ENCODE measurements at regions not wholly inside any gene's neighbourhood (a gene's known extent, or its start where the extent isn't known, plus 50 kb on each side); places are given as distances from the start of the nearest gene placed in this dataset.
"Not testable (repeated sequence)": the region's sequence is repeated elsewhere in the genome, so short reads cannot be mapped to it uniquely, and the experiment has no call there.

- no peak for DNase-seq
These were observed 163.5 kb upstream of the GJE1 start for GRCh38 chr6:141969201-141969600.

GRCh38 chr6:141968632-141969031 lies 164.1 kb upstream of the GJE1 start:
- no peak for DNase-seq

DNA sequence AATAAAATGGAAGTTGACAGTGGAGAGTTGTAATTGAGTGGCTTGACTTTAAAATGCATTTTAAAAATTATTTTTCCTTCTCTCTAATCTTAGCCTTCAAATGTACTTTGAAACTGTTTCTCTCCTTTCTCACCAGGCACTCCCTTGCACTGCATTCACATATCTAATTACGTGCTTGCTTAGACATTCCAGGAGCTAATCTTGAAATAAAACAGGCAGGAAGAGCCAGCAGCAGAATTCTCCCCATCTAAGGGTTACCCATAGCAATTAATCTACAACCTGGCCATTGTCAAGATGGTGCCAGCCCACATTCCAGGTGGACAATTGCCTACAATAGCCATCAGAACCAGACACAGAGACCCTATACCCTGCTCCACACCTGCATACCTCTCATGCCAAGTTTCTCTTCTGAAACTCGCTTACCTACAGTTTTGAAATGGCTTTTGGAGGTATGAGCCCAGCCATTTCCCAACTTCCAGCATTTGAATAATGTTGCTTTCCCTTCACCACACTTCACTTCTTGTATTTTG lies 167.6 kb upstream of the GJE1 start:
- no peak for DNase-seq

DNA sequence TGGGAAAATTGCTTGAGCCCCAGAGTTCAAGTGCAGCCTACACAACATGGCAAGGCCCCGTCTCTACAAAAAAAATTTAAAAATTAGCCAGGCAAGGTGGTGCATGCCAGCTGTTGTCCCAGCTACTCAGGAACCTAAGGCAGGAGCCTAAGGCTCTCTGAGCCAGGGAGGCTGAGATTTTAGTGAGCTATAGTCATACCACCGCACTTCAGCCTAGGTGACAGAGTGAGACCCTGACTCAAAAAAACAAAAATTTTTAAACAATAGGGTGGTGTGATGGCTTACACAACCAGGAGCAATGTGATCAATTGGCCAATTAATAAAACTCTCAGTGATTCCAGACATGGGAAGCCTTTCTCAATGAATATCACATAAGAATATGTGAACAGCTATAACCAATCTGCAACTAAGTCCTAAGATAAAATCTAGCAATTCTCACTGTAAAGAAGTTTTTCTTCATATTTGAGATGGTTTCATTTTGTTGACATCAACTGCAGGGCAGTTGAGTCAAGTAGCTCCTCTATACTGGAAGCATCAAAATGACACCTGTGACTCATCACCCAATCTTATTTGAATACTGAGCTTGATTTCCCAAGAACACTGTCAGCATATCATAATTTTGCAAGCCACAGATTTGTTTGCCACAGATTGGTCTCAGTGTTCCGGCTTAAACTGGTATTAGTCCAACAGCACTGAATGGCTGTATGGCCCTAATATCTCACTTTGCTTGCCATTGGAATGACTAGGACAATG lies 169.0 kb upstream of the GJE1 start:
- no peak for DNase-seq

DNA sequence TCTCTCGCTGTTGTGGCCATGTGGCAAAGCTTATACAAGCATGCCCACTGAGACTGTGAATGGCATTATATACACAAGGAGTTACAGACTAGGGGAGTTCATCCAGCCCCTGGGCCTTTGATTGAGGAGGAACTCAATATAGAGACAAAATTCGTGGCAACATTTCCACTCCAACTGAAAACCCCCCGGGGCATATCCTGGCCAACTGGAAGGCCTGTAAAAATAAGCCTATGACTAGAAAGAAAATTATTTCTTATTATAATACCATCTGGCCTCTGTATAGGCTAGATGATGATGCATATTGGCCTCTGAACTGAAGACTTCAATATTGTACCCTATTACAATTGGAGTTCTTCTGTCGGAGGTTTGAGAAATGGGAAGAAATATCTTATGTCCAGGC lies 175.5 kb upstream of the GJE1 start:
- DNase-seq: no peak

- no peak for DNase-seq
These were observed 175.9 kb upstream of the GJE1 start for GRCh38 chr6:141956868-141957267.

- no peak for DNase-seq
These were observed 176.5 kb upstream of the GJE1 start for GRCh38 chr6:141956046-141956761.

- DNase-seq: no peak
These were observed 179.7 kb upstream of the GJE1 start for GRCh38 chr6:141953072-141953471.

- no peak for DNase-seq
These were observed 186.2 kb upstream of the GJE1 start for GRCh38 chr6:141946502-141946901.

- DNase-seq: no peak
These were observed 194.1 kb upstream of the GJE1 start for GRCh38 chr6:141938664-141939063.

- DNase-seq: no peak
These were observed 200.0 kb upstream of the GJE1 start for GRCh38 chr6:141932685-141933084.

- not testable (repeated sequence) for DNase-seq
These were observed 206.4 kb upstream of the GJE1 start for GRCh38 chr6:141926200-141926900.

DNA sequence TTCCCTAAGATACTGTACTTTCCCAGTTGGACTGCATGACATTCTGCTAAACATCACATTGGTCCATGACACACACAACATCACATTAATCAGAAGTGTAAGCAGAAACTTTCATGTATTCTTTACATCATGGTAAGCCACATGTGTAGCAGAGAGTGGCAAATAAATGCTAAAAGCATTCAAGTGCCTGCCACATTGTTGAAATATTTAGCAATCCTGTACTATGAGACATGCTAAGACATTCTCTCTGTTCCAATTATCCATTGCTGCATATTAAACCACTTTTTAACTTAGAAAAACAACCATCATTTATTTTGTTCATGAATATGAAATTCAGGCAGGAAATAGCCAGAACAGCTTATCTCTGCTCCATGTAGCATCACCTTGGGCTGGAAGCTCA lies 207.7 kb upstream of the GJE1 start:
- no peak for DNase-seq

DNA sequence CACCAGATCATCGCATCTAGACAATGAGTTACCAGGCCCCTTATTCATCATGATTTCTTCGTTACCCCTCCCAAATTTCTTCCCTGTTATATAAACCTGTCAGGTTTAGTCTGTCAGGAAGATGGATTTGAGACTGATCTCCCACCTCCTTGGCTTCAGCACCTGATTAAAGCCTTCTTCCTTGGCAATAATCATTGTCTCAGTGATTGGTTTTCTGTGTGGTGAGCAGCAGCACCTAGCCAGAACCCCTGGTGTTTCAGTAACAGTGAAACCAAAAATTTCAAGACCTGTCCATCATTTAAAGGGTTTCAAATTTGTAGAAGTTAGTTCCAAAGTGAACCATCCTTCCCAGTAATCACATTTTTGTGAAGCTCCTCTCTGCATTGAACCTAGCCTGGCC lies 209.8 kb upstream of the GJE1 start:
- DNase-seq: no peak

DNA sequence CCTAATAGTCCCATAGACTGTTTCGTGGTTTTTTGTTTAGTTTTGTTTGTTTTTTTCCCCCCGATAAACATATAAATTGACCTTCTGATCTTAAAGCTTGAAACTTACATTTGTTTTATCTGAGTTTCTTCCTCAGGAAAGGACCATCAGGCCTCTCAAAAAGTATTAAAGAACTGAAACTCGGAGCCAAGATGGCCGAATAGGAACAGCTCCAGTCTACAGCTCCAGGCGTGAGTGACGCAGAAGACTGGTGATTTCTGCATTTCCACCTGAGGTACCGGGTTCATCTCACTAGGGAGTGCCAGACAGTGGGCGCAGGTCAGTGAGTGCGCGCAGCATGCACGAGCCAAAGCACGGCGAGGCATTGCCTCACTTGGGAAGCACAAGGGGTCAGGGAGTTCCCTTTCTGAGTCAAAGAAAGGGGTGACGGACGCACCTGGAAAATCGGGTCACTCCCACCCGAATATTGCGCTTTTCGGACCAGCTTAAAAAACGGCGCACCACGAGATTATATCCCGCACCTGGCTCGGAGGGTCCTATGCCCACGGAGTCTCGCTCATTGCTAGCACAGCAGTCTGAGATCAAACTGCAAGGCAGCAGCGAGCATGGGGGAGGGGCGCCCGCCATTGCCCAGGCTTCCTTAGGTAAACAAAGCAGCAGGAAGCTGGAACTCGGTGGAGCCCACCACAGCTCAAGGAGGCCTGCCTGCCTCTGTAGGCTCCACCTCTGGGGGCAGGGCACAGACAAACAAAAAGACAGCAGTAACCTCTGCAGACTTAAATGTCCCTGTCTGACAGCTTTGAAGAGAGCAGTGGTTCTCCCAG lies 215.8 kb upstream of the GJE1 start:
- not testable (repeated sequence) for DNase-seq

- no peak for DNase-seq
These were observed 218.1 kb upstream of the GJE1 start for GRCh38 chr6:141914646-141915045.

DNA sequence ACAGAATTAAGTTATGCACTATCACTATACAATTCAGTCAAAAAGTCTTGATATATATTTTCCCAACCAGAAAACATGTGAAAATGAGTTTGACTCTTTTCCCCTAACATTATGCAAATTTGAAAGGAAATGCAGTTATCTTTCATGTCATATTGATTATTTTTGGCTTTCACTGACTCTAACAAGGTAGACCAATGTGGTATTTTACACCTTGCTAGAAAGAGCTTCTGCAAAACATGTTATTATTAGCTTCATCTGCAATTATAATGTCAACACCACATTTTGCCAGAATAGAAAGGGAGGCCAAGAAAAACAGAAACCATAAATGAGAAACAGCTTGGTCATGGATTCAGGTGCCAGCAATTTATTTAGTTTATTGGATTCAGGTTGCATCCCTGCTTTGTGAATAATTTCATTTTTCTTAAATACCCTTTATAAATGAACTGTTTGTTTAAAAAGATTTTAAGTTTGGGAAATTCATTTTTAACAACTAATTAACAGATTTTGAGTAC lies 226.1 kb upstream of the GJE1 start:
- DNase-seq: no peak

- DNase-seq: no peak
These were observed 242.1 kb upstream of the GJE1 start for GRCh38 chr6:141890661-141891060.

DNA sequence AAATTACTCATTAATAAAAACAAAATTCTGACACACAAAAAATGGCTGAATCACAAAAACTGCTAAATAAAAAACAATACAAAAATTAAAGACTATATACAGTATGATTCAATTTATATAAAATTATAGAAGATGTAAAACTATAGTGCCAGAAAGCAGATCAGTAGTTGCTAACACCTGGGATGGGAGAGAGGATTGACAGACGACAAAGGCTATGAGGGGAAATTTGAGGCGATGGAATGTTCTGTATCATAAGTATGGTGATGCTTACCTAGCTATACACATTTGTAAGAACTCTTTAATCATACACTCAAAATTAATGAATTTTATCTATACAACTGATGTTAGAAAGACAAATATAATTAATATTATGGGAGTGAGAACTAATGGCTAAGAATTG lies 247.9 kb upstream of the GJE1 start:
- DNase-seq: no peak

DNA sequence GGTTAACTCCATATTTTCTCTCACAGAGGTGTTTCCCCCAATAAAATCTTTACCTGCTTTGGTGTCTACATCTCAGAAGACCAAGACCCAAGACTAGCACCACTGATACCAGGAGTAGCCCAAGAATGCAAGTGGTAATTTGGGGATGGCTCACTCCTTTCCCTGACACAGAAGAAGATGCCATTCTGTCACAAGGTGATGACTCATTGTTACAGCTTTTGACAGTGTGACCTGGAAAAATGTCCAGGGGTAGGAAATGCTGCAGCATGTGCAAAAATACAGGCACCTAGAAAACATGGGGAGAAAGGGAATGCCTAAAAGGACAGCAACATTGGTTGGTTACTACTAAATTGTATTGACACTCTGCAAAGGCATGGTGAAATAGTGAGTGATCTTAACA lies 254.0 kb upstream of the GJE1 start:
- DNase-seq: no peak

GRCh38 chr6:141877275-141877983 lies 255.3 kb upstream of the GJE1 start:
- no peak for DNase-seq
